ENCODE measurements at regions not wholly inside any gene's neighbourhood (a gene's known extent, or its start where the extent isn't known, plus 50 kb on each side); places are given as distances from the start of the nearest gene placed in this dataset.

- ChIA-PET SMC1A (ENCODE audit: uncharacterized antibody, unreplicated experiment) (no interaction called here), RAD21 (ENCODE audit: unreplicated experiment) (no interaction called here), CTCF (no interaction called here), POLR2A (interaction anchor here (0.6 kb wide), 1 partner anchor 308 kb away, joined by 3 read pairs; no protein-coding TSS in a partner anchor)
- FAIRE-seq = no peak
- Histone ChIP-seq H3K4me3 (no peak overlapping the region), H3K4me2 (ENCODE audit: control insufficient read depth, insufficient read depth) (no peak overlapping the region), H4K20me1 (ENCODE audit: control insufficient read depth, insufficient read depth) (no peaks in the 10 kb centered on the region), H3K9ac (ENCODE audit: control insufficient read depth, insufficient read depth, low read length) (no peak overlapping the region), H3K27me3 (replicated peaks in 1 of 2; ENCODE audit: control insufficient read depth in 2 of 2, insufficient read depth in 2 of 2, low read length in 1 of 2) (no peaks in the 10 kb centered on the region), H3K79me2 (ENCODE audit: control insufficient read depth, insufficient read depth, low read length) (no peaks in the 10 kb centered on the region), H3K36me3 (ENCODE audit: control insufficient read depth in 2 of 2, insufficient read depth in 2 of 2, low read length in 1 of 2) (no peaks in the 10 kb centered on the region), H3K4me1 (ENCODE audit: control insufficient read depth, insufficient read depth, low read length) (no peaks in the 10 kb centered on the region), H2AFZ (ENCODE audit: control insufficient read depth, low read depth, low read length) (no peak overlapping the region), H3K9me3 (replicated peaks; ENCODE audit: control insufficient read depth, insufficient read depth, low read length) (no peaks in the 10 kb centered on the region), H3K27ac (ENCODE audit: control insufficient read depth, insufficient read depth) (no peak overlapping the region)
- TF ChIP-seq E2F8 (IDR thresholded peaks at IDR 0.05; ENCODE audit: low read depth, partially characterized antibody) = no peak
- no peak for TF ChIP-seq REST (IDR thresholded peaks at IDR 0.05; ENCODE audit: low read depth, low read length)
- no peak for TF ChIP-seq PML (IDR thresholded peaks at IDR 0.05; ENCODE audit: low read length)
- in situ Hi-C loops (cut with MboI) (no loop called here), intact Hi-C loops (cut with micrococcal nuclease; ENCODE audit: unreplicated experiment) (no loop called here)
- BruUV-seq (replicated peaks) = no TSS peak
- no peak for ATAC-seq
- WGBS (ENCODE audit: insufficient coverage, insufficient replicate concordance, low lambda C conversion rate, missing lambda C conversion rate) = 0% methylated on average over 1 of the region's 1 CpG
- DNase-seq (ENCODE audit: low read depth, low spot score) = no peak
Measured at GRCh38 chr1:83011265-83011664, 987.7 kb downstream of the TTLL7 start.
